Esophagus squamous epithelium (tissue), 5 donors: ENCODE measurements at regions not wholly inside any gene's neighbourhood (a gene's known extent, or its start where the extent isn't known, plus 50 kb on each side); places are given as distances from the start of the nearest gene placed in this dataset.

Source experiments
- DNase-seq: peaks from one replicate; lab custom pipeline; 2025; lab: John Stamatoyannopoulos, UW
- H3K27ac ChIP-seq, 4 donors: fragments of 200-600 bp; sonication (generic); one replicate each; pipeline ENCODE4 v1.5.1; 2016 to 2019; ENCODE audit warnings: mild to moderate bottlenecking in 1 of 4
- H3K27me3 ChIP-seq, 4 donors: fragments of 200-600 bp; sonication (generic); 1 replicate in 3 of 4; 2 replicates in 1 of 4; pipeline versions ENCODE4 v1.5.1 to v1.6.0; 2017 to 2021; ENCODE audit warnings: antibody characterized with exemption in 1 of 4
- H3K36me3 ChIP-seq, 3 donors: fragments of 200-600 bp; sonication (generic); one replicate each; pipeline ENCODE4 v1.5.1; 2016 to 2019
- H3K4me1 ChIP-seq, 3 donors: fragments of 200-600 bp; sonication (generic); one replicate each; pipeline ENCODE4 v1.5.1; 2017 to 2019
- H3K4me3 ChIP-seq, 4 donors: fragments of 200-600 bp; sonication (generic); 1 replicate in 3 of 4; 2 replicates in 1 of 4; pipeline ENCODE4 v1.5.1; 2016 to 2019; ENCODE audit warnings: mild to moderate bottlenecking in 2 of 4, moderate library complexity in 1 of 4
- H3K9me3 ChIP-seq, 3 donors: fragments of 200-600 bp; sonication (generic); one replicate each; pipeline ENCODE4 v1.5.1; 2016 to 2019
- POLR2A ChIP-seq, 4 donors: fragments of 450-650 bp; IDR thresholded peaks; one replicate each; pipeline ENCODE4 v1.6.1; 2017; ENCODE audit warnings: antibody characterized with exemption in 4 of 4, mild to moderate bottlenecking in 4 of 4, moderate library complexity in 3 of 4
- WGBS, 2 donors: methylation state at CpG; one replicate each; pipeline ENCODE4 v1.1.5; 2018; 5-methylcytosine and 5-hydroxymethylcytosine counted together
- intact Hi-C: fragments of 100-400 bp; cut with DNase I; formaldehyde crosslinking; loops from one replicate; pipeline ENCODE4 v1.15.0; 2022
- TF ChIP-seq, protein P1 (sequence below), 6 experiments: fragments of 450-650 bp in 4 of 6; fragments of 200-600 bp in 2 of 6; sonication (generic) in 2 of 6; IDR thresholded peaks; one replicate each; pipeline ENCODE4 v1.5.1; 2016 to 2019; ENCODE audit warnings: antibody characterized with exemption in 6 of 6, mild to moderate bottlenecking in 4 of 6, moderate library complexity in 4 of 6
- donor health status: DM: yes; HTN: yes; CAD: no.

DNA sequence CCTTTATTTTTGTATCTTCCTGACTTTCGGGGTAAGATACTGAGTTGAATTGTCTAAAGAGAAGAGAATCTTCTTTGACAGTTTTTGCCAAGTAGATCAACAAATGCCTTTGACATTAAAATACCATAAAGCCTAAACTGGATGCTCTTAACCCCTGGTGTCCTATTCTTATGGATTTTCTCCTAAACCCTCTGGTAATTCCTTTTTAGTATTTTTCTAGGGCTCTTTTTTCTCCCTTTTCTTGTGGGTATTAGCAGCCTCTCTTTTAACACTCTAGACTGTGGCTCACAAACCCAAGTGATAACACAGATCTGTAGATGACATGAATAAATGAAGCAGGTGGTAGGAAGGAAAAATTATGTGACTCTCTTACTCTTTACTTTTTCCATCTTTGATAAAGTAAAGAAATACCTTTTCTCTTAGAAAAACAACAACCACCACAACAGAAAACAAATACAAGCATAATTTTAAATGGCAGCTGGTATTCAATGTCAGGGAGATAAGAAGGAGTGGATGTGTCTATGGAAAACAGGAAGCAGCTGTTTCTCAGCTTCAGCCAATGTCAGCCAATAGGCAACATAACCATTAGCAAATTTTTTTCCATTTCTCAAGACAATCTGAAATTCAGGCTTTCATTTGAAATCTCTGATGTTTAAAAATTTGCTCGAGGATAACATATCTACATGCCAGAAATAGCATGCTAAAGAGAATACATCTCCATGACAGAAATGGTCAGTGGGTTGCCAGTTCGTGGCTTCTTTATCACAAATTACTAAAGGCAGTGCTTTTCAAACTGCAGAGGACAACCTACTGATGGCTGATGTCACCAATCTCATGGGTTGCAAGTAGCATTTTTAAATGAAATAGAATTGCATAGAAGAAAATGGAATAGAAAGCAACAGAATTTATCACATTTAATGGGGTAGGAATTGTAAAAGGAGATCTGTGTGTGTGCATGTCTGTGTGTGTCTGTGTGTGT lies 123.1 kb upstream of the KRR1 start:
- H3K27ac ChIP-seq, result no peak overlapping the region
- TF ChIP-seq, protein P1, sequence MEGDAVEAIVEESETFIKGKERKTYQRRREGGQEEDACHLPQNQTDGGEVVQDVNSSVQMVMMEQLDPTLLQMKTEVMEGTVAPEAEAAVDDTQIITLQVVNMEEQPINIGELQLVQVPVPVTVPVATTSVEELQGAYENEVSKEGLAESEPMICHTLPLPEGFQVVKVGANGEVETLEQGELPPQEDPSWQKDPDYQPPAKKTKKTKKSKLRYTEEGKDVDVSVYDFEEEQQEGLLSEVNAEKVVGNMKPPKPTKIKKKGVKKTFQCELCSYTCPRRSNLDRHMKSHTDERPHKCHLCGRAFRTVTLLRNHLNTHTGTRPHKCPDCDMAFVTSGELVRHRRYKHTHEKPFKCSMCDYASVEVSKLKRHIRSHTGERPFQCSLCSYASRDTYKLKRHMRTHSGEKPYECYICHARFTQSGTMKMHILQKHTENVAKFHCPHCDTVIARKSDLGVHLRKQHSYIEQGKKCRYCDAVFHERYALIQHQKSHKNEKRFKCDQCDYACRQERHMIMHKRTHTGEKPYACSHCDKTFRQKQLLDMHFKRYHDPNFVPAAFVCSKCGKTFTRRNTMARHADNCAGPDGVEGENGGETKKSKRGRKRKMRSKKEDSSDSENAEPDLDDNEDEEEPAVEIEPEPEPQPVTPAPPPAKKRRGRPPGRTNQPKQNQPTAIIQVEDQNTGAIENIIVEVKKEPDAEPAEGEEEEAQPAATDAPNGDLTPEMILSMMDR (IDR thresholded peaks at IDR 0.05), result no peak
- TF ChIP-seq POLR2A (IDR thresholded peaks at IDR 0.05), result no peak
- H3K36me3 ChIP-seq, result no peaks in the 10 kb centered on the region
- H3K4me1 ChIP-seq, result peaks cover 0 to 23% (median 0%) of the 10 kb centered on the region in 3 donors
- intact Hi-C loops, result no loop called here
- H3K9me3 ChIP-seq, result no peaks in the 10 kb centered on the region
- WGBS, 2 donors, result 72 to 81% methylated on average over 3 of the region's 3 CpGs
- H3K4me3 ChIP-seq, result no peak overlapping the region
- DNase-seq, result no peak
- no peaks in the 10 kb centered on the region for H3K27me3 ChIP-seq

DNA sequence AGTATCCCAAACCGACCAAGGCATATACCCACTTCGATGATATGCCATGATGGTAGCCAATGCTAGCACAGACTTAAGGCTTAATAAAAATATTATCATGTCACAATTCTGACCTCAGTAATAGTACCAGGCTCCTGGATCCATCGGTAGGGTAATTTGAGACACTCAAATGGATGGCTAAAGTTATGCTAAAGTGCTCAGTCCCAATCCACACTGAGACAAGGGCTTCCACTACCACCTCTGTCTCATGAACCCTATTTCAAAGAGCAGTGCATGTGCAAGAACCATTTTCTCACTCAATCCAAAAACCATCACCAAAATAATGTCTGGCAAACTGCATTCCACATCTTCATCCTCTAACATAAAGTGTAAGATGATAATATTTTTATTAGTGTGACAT lies 122.4 kb upstream of the KRR1 start:
- Histone ChIP-seq H3K27me3 (no peaks in the 10 kb centered on the region), H3K9me3 (no peaks in the 10 kb centered on the region), H3K27ac (no peak overlapping the region), H3K4me1 (peaks cover 0 to 23% (median 0%) of the 10 kb centered on the region in 3 donors), H3K4me3 (no peak overlapping the region), H3K36me3 (no peaks in the 10 kb centered on the region)
- no peak for DNase-seq
- 94 to 96% methylated on average over 3 of the region's 3 CpGs for WGBS, 2 donors
- intact Hi-C loops, result no loop called here
- TF ChIP-seq POLR2A (IDR thresholded peaks at IDR 0.05), result no peak

DNA sequence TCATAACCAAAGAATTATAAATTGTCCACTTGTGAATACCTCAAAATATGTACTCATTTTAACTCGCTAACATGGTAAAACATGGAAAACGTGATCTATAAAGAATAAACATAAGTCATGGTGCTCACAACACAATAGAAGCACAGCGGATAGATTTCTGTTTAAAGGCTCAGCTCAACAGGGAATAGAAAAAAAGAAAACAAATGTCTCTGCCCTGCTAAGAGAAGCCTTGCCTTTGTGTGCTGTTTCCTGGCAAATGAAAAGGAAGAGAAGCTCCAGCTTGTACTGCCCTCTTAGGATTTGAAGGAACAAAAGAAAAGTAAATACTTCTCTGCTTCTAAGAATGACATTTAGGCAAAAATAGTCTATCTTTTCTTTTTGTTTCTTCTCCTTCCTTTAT lies 121.0 kb upstream of the KRR1 start:
- H3K27me3 ChIP-seq, result no peaks in the 10 kb centered on the region
- peaks cover 0 to 23% (median 0%) of the 10 kb centered on the region in 3 donors for H3K4me1 ChIP-seq
- H3K4me3 ChIP-seq, result no peak overlapping the region
- H3K9me3 ChIP-seq, result no peaks in the 10 kb centered on the region
- H3K36me3 ChIP-seq, result no peaks in the 10 kb centered on the region
- peak overlapping the region in 3 of 4 donors; percentile 22 to 50 (median 46) for H3K27ac ChIP-seq
- no peak for DNase-seq
- intact Hi-C loops, result no loop called here
- TF ChIP-seq, protein P1 (IDR thresholded peaks at IDR 0.05), result no peak
- no peak for TF ChIP-seq POLR2A (IDR thresholded peaks at IDR 0.05)
- WGBS, 2 donors, result 19 to 21% methylated on average over 3 of the region's 3 CpGs

DNA sequence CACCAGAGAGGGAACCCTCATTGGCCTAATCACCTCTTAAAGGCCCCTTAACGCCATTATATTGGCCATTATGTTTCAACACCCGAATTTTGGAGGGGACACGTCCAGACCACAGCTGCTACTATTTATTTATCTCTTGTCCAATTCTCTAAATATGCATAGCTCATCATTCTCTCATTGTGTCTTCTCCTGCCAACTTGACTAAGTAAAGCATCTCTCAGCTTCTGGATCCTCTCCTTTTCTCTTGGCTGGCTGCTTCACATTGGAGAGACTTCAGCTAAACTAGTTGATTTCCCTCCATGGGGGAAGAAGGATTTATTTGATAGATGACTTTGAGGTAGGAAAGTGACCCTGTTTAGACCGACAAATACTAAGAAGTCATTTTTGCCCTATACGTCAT lies 120.4 kb upstream of the KRR1 start:
- intact Hi-C loops, result no loop called here
- no peaks in the 10 kb centered on the region for H3K36me3 ChIP-seq
- H3K4me3 ChIP-seq, result no peak overlapping the region
- H3K27ac ChIP-seq, result peak overlapping the region in 1 of 4 donors; percentile 50
- H3K9me3 ChIP-seq, result no peaks in the 10 kb centered on the region
- no peak for DNase-seq
- 70 to 71% methylated on average over 5 of the region's 5 CpGs for WGBS, 2 donors
- no peaks in the 10 kb centered on the region for H3K27me3 ChIP-seq
- TF ChIP-seq, protein P1 (IDR thresholded peaks at IDR 0.05), result no peak
- TF ChIP-seq POLR2A (IDR thresholded peaks at IDR 0.05), result no peak
- peaks cover 0 to 23% (median 0%) of the 10 kb centered on the region in 3 donors for H3K4me1 ChIP-seq

DNA sequence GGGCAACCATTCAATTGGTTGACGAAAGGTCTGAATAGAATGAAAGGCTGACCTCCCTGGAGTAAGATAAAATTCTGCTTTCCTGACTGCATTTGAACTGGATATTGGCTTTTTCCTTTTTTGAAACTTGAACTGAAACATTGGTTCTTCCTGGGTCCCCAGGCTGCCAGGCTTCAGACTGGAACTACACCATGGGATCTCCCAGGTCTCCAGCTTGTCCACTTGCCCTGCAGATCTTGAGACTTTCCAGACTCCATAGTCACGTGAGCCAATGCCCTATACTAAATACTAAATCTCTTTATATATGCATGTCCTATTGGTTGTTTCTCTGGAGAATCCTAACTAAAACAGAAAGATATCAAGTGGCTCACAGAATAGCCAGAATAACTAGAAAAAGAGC lies 118.7 kb upstream of the KRR1 start:
- peaks cover 0 to 15% (median 0%) of the 10 kb centered on the region in 3 donors for H3K4me1 ChIP-seq
- 48 to 100% methylated on average over 2 of the region's 2 CpGs for WGBS, 2 donors
- intact Hi-C loops, result no loop called here
- TF ChIP-seq, protein P1 (IDR thresholded peaks at IDR 0.05), result no peak
- TF ChIP-seq POLR2A (IDR thresholded peaks at IDR 0.05), result no peak
- no peaks in the 10 kb centered on the region for H3K9me3 ChIP-seq
- no peak for DNase-seq
- no peak overlapping the region for H3K27ac ChIP-seq
- H3K27me3 ChIP-seq, result no peaks in the 10 kb centered on the region
- H3K36me3 ChIP-seq, result no peaks in the 10 kb centered on the region
- H3K4me3 ChIP-seq, result no peak overlapping the region
